HCT116 (cell line): ENCODE measurements at regions not wholly inside any gene's neighbourhood (a gene's known extent, or its start where the extent isn't known, plus 50 kb on each side); places are given as distances from the start of the nearest gene placed in this dataset.

Source experiments
- ATAC-seq: fragments of 200-7000 bp; cut with Tn5 transposase; 2 replicates; pipeline ENCODE4 v1.9.1; 2020; ENCODE audit warnings: mild to moderate bottlenecking, moderate library complexity
- BruUV-seq: library from RNA; stranded (reverse); fragments of 400-500 nt; replicated peaks from 2 replicates; lab custom pipeline; 2021; lab: Mats Ljungman, UMichigan
- CTCF ChIA-PET: fragments of 300-600 bp; sonication (Branson Sonifier 250); formaldehyde crosslinking; loops from one replicate; lab custom pipeline; 2021; ENCODE audit warnings: antibody characterized with exemption; lab: Charles Lee
- POLR2A ChIA-PET: fragments of 300-600, 350-600 bp; sonication (Branson Sonifier 250); formaldehyde crosslinking; loops from one replicate; lab custom pipeline; 2021; ENCODE audit warnings: antibody characterized with exemption; lab: Charles Lee
- RAD21 ChIA-PET, 2 experiments: fragments of 300-600 bp; sonication (Branson Sonifier 250); formaldehyde crosslinking; loops; one replicate each; lab custom pipeline; 2023; ENCODE audit warnings: low total read pairs in 2 of 2; ENCODE audit not compliant: uncharacterized antibody in 2 of 2, unreplicated experiment in 2 of 2, low non-redundant PET in 1 of 2; lab: Charles Lee
- DNase-seq: peaks from one replicate; pipeline ENCODE4 v3.0.0-alpha.2; 2010; ENCODE audit warnings: low read depth, low spot score
- H2AFZ ChIP-seq: fragments of 200-600 bp; shearing (Covaris generic), sonication (generic); 2 replicates; pipeline ENCODE4 v1.6.1; 2017; ENCODE audit warnings: low read depth, mixed run types, mixed read lengths, antibody characterized with exemption, low read length; ENCODE audit not compliant: poor library complexity, severe bottlenecking
- H3K27ac ChIP-seq: 2 replicates; pipeline ENCODE4 v1.5.1; 2012; ENCODE audit warnings: low read depth, low read length
- H3K27me3 ChIP-seq: fragments of 200-600 bp; sonication (generic); 2 replicates; pipeline ENCODE4 v1.6.1; 2016; ENCODE audit warnings: mixed run types, low read length, mixed read lengths; ENCODE audit not compliant: insufficient read depth
- H3K36me3 ChIP-seq, 2 experiments: fragments of 200-500 bp in 1 of 2; fragments of 200-600 bp in 1 of 2; sonication (Bioruptor generic) in 1 of 2; sonication (generic) in 1 of 2; 2 replicates each; pipeline versions ENCODE4 v1.5.1 to v1.6.1; 2014 to 2016; ENCODE audit warnings: low read length in 2 of 2, inconsistent platforms in 1 of 2, mixed read lengths in 1 of 2, mixed run types in 1 of 2; ENCODE audit not compliant: insufficient read depth in 2 of 2, control insufficient read depth in 1 of 2
- H3K4me1 ChIP-seq, 2 experiments: fragments of 200-600 bp in 1 of 2; sonication (generic) in 1 of 2; 2 replicates each; pipeline versions ENCODE4 v1.5.1 to v1.6.1; 2012 to 2017; ENCODE audit warnings: low read length in 2 of 2, inconsistent platforms in 1 of 2, mild to moderate bottlenecking in 1 of 2, mixed read lengths in 1 of 2, mixed run types in 1 of 2, moderate library complexity in 1 of 2; ENCODE audit not compliant: insufficient read depth in 2 of 2, control insufficient read depth in 1 of 2
- H3K4me2 ChIP-seq: fragments of 200-600 bp; sonication (generic); 2 replicates; pipeline ENCODE4 v1.6.1; 2017; ENCODE audit warnings: mixed run types, low read length, mixed read lengths
- H3K4me3 ChIP-seq, 2 experiments: fragments of 200-600 bp in 1 of 2; sonication (generic) in 1 of 2; replicated peaks in 1 of 2; 2 replicates each; pipeline ENCODE4 v1.5.1; 2011 to 2016; ENCODE audit warnings: low read length in 2 of 2, control low read depth in 1 of 2, low read depth in 1 of 2, mild to moderate bottlenecking in 1 of 2, mixed read lengths in 1 of 2, mixed run types in 1 of 2
- H3K79me2 ChIP-seq: fragments of 200-600 bp; sonication (generic); 2 replicates; pipeline ENCODE4 v1.6.1; 2017; ENCODE audit warnings: mild to moderate bottlenecking, mixed run types, low read length, moderate library complexity, mixed read lengths; ENCODE audit not compliant: insufficient read depth
- H3K9ac ChIP-seq: fragments of 200-600 bp; sonication (generic); 2 replicates; pipeline ENCODE4 v1.6.1; 2016; ENCODE audit warnings: low read length, mixed read lengths
- H3K9me2 ChIP-seq: fragments of 200-600 bp; sonication (generic), shearing (Covaris generic); 2 replicates; pipeline ENCODE4 v1.6.1; 2017; ENCODE audit warnings: mixed run types, mild to moderate bottlenecking, moderate library complexity; ENCODE audit not compliant: insufficient read depth
- H3K9me3 ChIP-seq, 2 experiments: fragments of 200-500 bp in 1 of 2; fragments of 200-600 bp in 1 of 2; sonication (Bioruptor generic) in 1 of 2; sonication (generic) in 1 of 2; 2 replicates each; pipeline ENCODE4 v1.6.1; 2014 to 2017; ENCODE audit warnings: low read length in 2 of 2, mixed read lengths in 2 of 2, inconsistent platforms in 1 of 2, low read depth in 1 of 2, mild to moderate bottlenecking in 1 of 2, mixed run types in 1 of 2, moderate library complexity in 1 of 2; ENCODE audit not compliant: control insufficient read depth in 1 of 2, insufficient read depth in 1 of 2
- H4K20me1 ChIP-seq: fragments of 200-600 bp; sonication (generic), shearing (Covaris generic); 2 replicates; pipeline ENCODE4 v1.6.1; 2017; ENCODE audit warnings: mixed run types, mild to moderate bottlenecking, moderate library complexity; ENCODE audit not compliant: insufficient read depth
- CBX3 ChIP-seq: IDR thresholded peaks from 2 replicates; pipeline ENCODE4 v1.6.1; 2012; ENCODE audit warnings: low read depth
- CEBPB ChIP-seq: IDR thresholded peaks from 2 replicates; pipeline ENCODE4 v1.6.1; 2012; ENCODE audit warnings: low read depth
- CTCF ChIP-seq, 3 experiments: fragments of 200-600 bp in 1 of 3; sonication (generic) in 1 of 3; IDR thresholded peaks in 2 of 3; conservative IDR thresholded peaks in 1 of 3; 2 replicates each; pipeline ENCODE4 v1.5.1; 2012 to 2017; ENCODE audit warnings: low read depth in 2 of 3, low read length in 2 of 3, antibody characterized with exemption in 1 of 3, borderline replicate concordance in 1 of 3, control low read depth in 1 of 3, mild to moderate bottlenecking in 1 of 3, mixed read lengths in 1 of 3, mixed run types in 1 of 3, moderate library complexity in 1 of 3; ENCODE audit not compliant: insufficient read depth in 1 of 3
- ELF1 ChIP-seq: IDR thresholded peaks from 2 replicates; pipeline ENCODE4 v1.6.1; 2012; ENCODE audit warnings: low read depth, borderline replicate concordance
- EZH2 ChIP-seq: fragments of 200-600 bp; sonication (generic); IDR thresholded peaks from 2 replicates; pipeline ENCODE4 v1.6.1; 2017; ENCODE audit warnings: antibody characterized with exemption, mixed run types
- EZH2phosphoT487 ChIP-seq: fragments of 200-600 bp; IDR thresholded peaks from 2 replicates; pipeline ENCODE4 v1.6.1; 2018; ENCODE audit warnings: antibody characterized with exemption, borderline replicate concordance
- JUND ChIP-seq: IDR thresholded peaks from 2 replicates; pipeline ENCODE4 v1.6.1; 2012
- POLR2AphosphoS5 ChIP-seq: IDR thresholded peaks from 2 replicates; pipeline ENCODE4 v1.6.1; 2011; ENCODE audit warnings: mild to moderate bottlenecking, low read depth, low read length, moderate library complexity
- RAD21 ChIP-seq: IDR thresholded peaks from 2 replicates; pipeline ENCODE4 v1.6.1; 2012; ENCODE audit warnings: low read depth, mild to moderate bottlenecking
- REST ChIP-seq: IDR thresholded peaks from 2 replicates; pipeline ENCODE4 v1.6.1; 2012; ENCODE audit warnings: low read depth
- SIN3A ChIP-seq: IDR thresholded peaks from 2 replicates; pipeline ENCODE4 v1.6.1; 2012; ENCODE audit warnings: low read depth
- SRF ChIP-seq: IDR thresholded peaks from 2 replicates; pipeline ENCODE4 v1.6.1; 2012; ENCODE audit warnings: low read depth
- TCF7L2 ChIP-seq: IDR thresholded peaks from 2 replicates; pipeline ENCODE4 v1.7.0; 2011; ENCODE audit warnings: borderline replicate concordance, inconsistent platforms; ENCODE audit not compliant: insufficient read depth, insufficient read length; ENCODE audit errors: extremely low read depth
- YY1 ChIP-seq: IDR thresholded peaks from 2 replicates; pipeline ENCODE4 v1.6.1; 2011; ENCODE audit warnings: low read length, low read depth, moderate library complexity, mild to moderate bottlenecking; ENCODE audit not compliant: insufficient replicate concordance; ENCODE audit errors: extremely low read depth
- ZBTB33 ChIP-seq: IDR thresholded peaks from 2 replicates; pipeline ENCODE4 v1.6.1; 2011; ENCODE audit warnings: mild to moderate bottlenecking, low read length, moderate library complexity; ENCODE audit not compliant: insufficient replicate concordance; ENCODE audit errors: extremely low read depth
- ZFX ChIP-seq: fragments of 450-650 bp; IDR thresholded peaks from 2 replicates; pipeline ENCODE4 v1.6.1; 2017
- ZNF274 ChIP-seq: fragments of 200-500 bp; sonication (Bioruptor generic); IDR thresholded peaks from 2 replicates; pipeline ENCODE4 v1.6.1; 2014; ENCODE audit warnings: mild to moderate bottlenecking, low read depth, low read length, inconsistent platforms
- intact Hi-C: fragments of 100-400 bp; cut with micrococcal nuclease; formaldehyde crosslinking; loops from 2 replicates; pipeline ENCODE4 v1.10.0; 2022
- TF ChIP-seq, protein P1 (sequence below): IDR thresholded peaks from 2 replicates; pipeline ENCODE4 v1.6.1; 2012

- Histone ChIP-seq H3K79me2 (no peaks in the 10 kb centered on the region), H2AFZ (no peak overlapping the region), H3K9me3 (no peaks in the 10 kb centered on the region), H3K9me2 (no peaks in the 10 kb centered on the region), H3K4me1 (no peaks in the 10 kb centered on the region), H3K4me2 (no peak overlapping the region), H3K36me3 (no peaks in the 10 kb centered on the region), H3K9ac (no peak overlapping the region), H3K27me3 (no peaks in the 10 kb centered on the region), H4K20me1 (no peaks in the 10 kb centered on the region), H3K4me3 (no peak overlapping the region), H3K27ac (no peak overlapping the region)
- ChIA-PET CTCF (no interaction called here), POLR2A (interaction anchor here (0.6 kb wide), 1 partner anchor 12 kb away, joined by 4 read pairs; no protein-coding TSS in a partner anchor), RAD21 (no interaction called here)
- no peak for DNase-seq
- no peak for TF ChIP-seq JUND
- TF ChIP-seq CBX3: no peak
- TF ChIP-seq TCF7L2: no peak
- no peak for TF ChIP-seq SRF
- TF ChIP-seq ZFX: no peak
- TF ChIP-seq POLR2AphosphoS5: no peak
- TF ChIP-seq SIN3A: no peak
- TF ChIP-seq ELF1: no peak
- TF ChIP-seq YY1: no peak
- no peak for TF ChIP-seq CEBPB
- TF ChIP-seq ZBTB33: no peak
- no peak for TF ChIP-seq EZH2
- no peak for TF ChIP-seq EZH2phosphoT487
- TF ChIP-seq, protein P1, sequence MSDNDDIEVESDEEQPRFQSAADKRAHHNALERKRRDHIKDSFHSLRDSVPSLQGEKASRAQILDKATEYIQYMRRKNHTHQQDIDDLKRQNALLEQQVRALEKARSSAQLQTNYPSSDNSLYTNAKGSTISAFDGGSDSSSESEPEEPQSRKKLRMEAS: no peak
- TF ChIP-seq CTCF (IDR thresholded peaks at IDR 0.05 in 2 of 3, conservative IDR thresholded peaks at IDR 0.05 in 1 of 3; ENCODE audit: borderline replicate concordance in 1 of 3, insufficient read depth in 1 of 3, low read depth in 2 of 3, low read length in 2 of 3): no peak
- no peak for TF ChIP-seq REST
- no peak for TF ChIP-seq RAD21
- TF ChIP-seq ZNF274: no peak
- ATAC-seq: no peak
- intact Hi-C loops: no loop called here
- BruUV-seq: no TSS peak
These were observed 271.7 kb upstream of the ZC3H12C start for GRCh38 chr11:109821511-109821910.
